Right lobe of liver (tissue), 4 donors: ENCODE measurements at regions not wholly inside any gene's neighbourhood (a gene's known extent, or its start where the extent isn't known, plus 50 kb on each side); places are given as distances from the start of the nearest gene placed in this dataset.

Experiments
- CTCF ChIP-seq, 4 donors: fragments of 200-600 bp in 3 of 4; fragments of 450-650 bp in 1 of 4; IDR thresholded peaks; one replicate each; pipeline versions ENCODE4 v1.5.1 to v1.8.0; 2016 to 2022; ENCODE audit warnings: antibody characterized with exemption in 4 of 4, mild to moderate bottlenecking in 2 of 4
- POLR2A ChIP-seq: fragments of 450-650 bp; IDR thresholded peaks from one replicate; pipeline ENCODE4 v1.6.1; 2017; ENCODE audit warnings: antibody characterized with exemption, mild to moderate bottlenecking
- donor health status: DM: no; HTN: no; CAD: no.
- donor health status: DM: no; HTN: no; CAD: no.
- donor health status: DM: no; HTN: yes; CAD: no.

- TF ChIP-seq CTCF (IDR thresholded peaks at IDR 0.05) (no peak), POLR2A (no peak)
Measured at GRCh38 chr16:6427621-6428020, 905.0 kb upstream of the RBFOX1 start.
